ENCODE measurements at regions not wholly inside any gene's neighbourhood (a gene's known extent, or its start where the extent isn't known, plus 50 kb on each side); places are given as distances from the start of the nearest gene placed in this dataset.

- TF ChIP-seq CTCF (conservative IDR thresholded peaks at IDR 0.05; ENCODE audit: low read length), result no peak
- no peak for TF ChIP-seq EZH2phosphoT487 (IDR thresholded peaks at IDR 0.05; ENCODE audit: borderline replicate concordance, low read depth, low read length)
These were observed 1441.2 kb downstream of the PLA2G4A start for GRCh38 chr1:188269956-188270355.

Measured in OCI-LY7 (cell line).